HL-60 (cell line): ENCODE measurements at regions not wholly inside any gene's neighbourhood (a gene's known extent, or its start where the extent isn't known, plus 50 kb on each side); places are given as distances from the start of the nearest gene placed in this dataset.

ENCODE experiments used
- DNase-seq, 2 experiments: peaks; one replicate each; pipeline ENCODE4 v3.0.0-alpha.2; 2010 to 2020; ENCODE audit warnings: low read depth in 1 of 2, low spot score in 1 of 2
- H3K27ac ChIP-seq: fragments of 250-450 bp; sonication (Bioruptor Pico); replicated peaks from 2 replicates; pipeline ENCODE4 v1.5.1; 2020; ENCODE audit warnings: mild to moderate bottlenecking, moderate library complexity
- H3K27me3 ChIP-seq: fragments of 250-450 bp; sonication (Bioruptor Pico); 2 replicates; pipeline ENCODE4 v1.5.1; 2021; ENCODE audit warnings: mild to moderate bottlenecking, moderate library complexity; ENCODE audit not compliant: insufficient read depth, poor library complexity, severe bottlenecking
- H3K4me3 ChIP-seq: replicated peaks from 2 replicates; pipeline ENCODE4 v1.5.1; 2011; ENCODE audit warnings: mild to moderate bottlenecking, control low read depth, low read length; ENCODE audit not compliant: insufficient read depth
- GABPA ChIP-seq: IDR thresholded peaks from 2 replicates; pipeline ENCODE4 v1.6.1; 2012; ENCODE audit warnings: low read depth
- POLR2AphosphoS5 ChIP-seq: IDR thresholded peaks from 2 replicates; pipeline ENCODE4 v1.6.1; 2012; ENCODE audit warnings: low read depth
- REST ChIP-seq: IDR thresholded peaks from 2 replicates; pipeline ENCODE4 v1.6.1; 2012; ENCODE audit warnings: low read depth; ENCODE audit not compliant: insufficient replicate concordance
- SPI1 ChIP-seq: IDR thresholded peaks from 2 replicates; pipeline ENCODE4 v1.6.1; 2012; ENCODE audit warnings: low read depth, mild to moderate bottlenecking, borderline replicate concordance
- TF ChIP-seq, protein P1 (sequence below): IDR thresholded peaks from one replicate; pipeline ENCODE4 v1.5.1; 2011; ENCODE audit warnings: low read length, control low read depth, inconsistent platforms; ENCODE audit not compliant: insufficient read depth

DNA sequence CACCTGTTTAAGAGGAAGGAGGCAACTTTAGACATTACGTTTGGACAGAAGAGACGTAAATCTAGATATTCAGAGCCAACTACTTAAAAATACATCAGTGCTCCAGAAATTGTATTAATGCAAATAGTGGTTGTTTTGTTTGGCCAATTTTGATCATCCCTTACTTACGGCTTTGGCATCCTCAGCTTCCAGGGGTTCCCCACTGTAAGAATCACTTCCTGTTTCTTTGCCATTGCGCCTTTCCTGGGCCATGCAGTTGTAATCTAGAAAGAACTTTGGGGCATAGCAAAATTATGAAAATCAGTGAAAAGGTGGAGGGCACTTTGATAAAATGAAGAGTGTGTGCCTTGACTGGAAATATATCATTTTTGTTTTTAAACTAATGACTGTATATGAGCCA, 537.2 kb upstream of the TLE4 start:
- H3K4me3 ChIP-seq: no peak overlapping the region
- H3K27me3 ChIP-seq: no peaks in the 10 kb centered on the region
- DNase-seq: no peak
- no peak overlapping the region for H3K27ac ChIP-seq
- TF ChIP-seq POLR2AphosphoS5: no peak
- TF ChIP-seq, protein P1, sequence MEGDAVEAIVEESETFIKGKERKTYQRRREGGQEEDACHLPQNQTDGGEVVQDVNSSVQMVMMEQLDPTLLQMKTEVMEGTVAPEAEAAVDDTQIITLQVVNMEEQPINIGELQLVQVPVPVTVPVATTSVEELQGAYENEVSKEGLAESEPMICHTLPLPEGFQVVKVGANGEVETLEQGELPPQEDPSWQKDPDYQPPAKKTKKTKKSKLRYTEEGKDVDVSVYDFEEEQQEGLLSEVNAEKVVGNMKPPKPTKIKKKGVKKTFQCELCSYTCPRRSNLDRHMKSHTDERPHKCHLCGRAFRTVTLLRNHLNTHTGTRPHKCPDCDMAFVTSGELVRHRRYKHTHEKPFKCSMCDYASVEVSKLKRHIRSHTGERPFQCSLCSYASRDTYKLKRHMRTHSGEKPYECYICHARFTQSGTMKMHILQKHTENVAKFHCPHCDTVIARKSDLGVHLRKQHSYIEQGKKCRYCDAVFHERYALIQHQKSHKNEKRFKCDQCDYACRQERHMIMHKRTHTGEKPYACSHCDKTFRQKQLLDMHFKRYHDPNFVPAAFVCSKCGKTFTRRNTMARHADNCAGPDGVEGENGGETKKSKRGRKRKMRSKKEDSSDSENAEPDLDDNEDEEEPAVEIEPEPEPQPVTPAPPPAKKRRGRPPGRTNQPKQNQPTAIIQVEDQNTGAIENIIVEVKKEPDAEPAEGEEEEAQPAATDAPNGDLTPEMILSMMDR: no peak
- TF ChIP-seq SPI1: 0 out of 2 replicates have a peak, but pooled peaks have one; percentile 24
- TF ChIP-seq REST: no peak

DNA sequence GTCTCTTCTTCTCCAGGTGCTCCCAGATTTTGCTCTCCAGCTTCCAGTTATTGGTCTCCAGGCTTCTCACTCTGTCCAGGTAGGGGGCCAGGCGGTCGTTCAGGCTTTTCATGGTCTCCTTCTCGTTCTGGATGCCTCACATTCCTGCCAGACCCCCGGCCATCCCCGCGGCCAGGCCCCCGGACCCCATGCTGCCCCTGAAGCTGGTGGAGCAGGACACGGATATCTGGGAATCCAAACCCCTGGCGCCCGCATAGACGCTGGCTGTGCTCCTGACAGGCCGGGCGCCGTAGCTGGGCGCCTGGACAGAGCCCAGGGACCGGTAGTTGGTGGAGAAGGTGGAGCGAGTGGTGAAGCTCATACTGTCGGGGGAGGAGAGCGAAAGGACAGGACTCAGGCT, 534.4 kb upstream of the TLE4 start:
- TF ChIP-seq POLR2AphosphoS5 (no peak), SPI1 (no peak), GABPA (no peak), REST (no peak)
- TF ChIP-seq, protein P1: no peak
- no peak overlapping the region for H3K4me3 ChIP-seq
- H3K27me3 ChIP-seq: no peaks in the 10 kb centered on the region

GRCh38 chr9:79040671-79041070, 531.1 kb upstream of the TLE4 start:
- no peaks in the 10 kb centered on the region for H3K27me3 ChIP-seq
- H3K4me3 ChIP-seq: no peak overlapping the region
- DNase-seq: no peak
- TF ChIP-seq SPI1 (peak; percentile 53; the same call in 1 of the 2 replicates), GABPA (no peak)
- no peak overlapping the region for H3K27ac ChIP-seq

More for the DNA sequence above, 534.4 kb upstream of the TLE4 start:
- DNase-seq: no peak
- no peak overlapping the region for H3K27ac ChIP-seq

DNA sequence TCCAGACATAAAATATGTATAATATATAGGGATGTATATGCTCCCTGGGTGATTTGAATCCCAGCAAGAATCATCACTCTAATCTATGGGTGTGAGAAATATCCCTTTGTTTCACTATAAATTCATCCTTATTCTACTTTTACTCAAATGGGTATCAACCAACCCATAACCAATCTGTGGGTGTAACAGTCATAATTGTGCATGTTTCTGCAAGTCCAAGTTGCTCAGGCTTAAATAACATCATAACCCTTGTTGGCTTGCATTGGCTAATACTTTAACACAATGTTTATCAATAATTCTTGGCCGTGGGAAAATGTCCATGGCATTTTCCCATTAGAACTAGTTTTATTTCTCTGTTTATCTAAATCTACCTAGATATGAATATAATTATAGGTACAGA, 530.5 kb upstream of the TLE4 start:
- H3K27ac ChIP-seq: no peak overlapping the region
- TF ChIP-seq, protein P1: no peak
- H3K4me3 ChIP-seq: no peak overlapping the region
- no peak for DNase-seq
- H3K27me3 ChIP-seq: no peaks in the 10 kb centered on the region

GRCh38 chr9:79043916-79044315, 527.8 kb upstream of the TLE4 start:
- no peak for DNase-seq
- no peak overlapping the region for H3K4me3 ChIP-seq
- TF ChIP-seq SPI1: no peak
- TF ChIP-seq, protein P1: no peak
- TF ChIP-seq GABPA: no peak
- no peak for TF ChIP-seq REST
- TF ChIP-seq POLR2AphosphoS5: no peak
- H3K27ac ChIP-seq: no peak overlapping the region
- H3K27me3 ChIP-seq: no peaks in the 10 kb centered on the region
